ENCODE measurements at regions not wholly inside any gene's neighbourhood (a gene's known extent, or its start where the extent isn't known, plus 50 kb on each side); places are given as distances from the start of the nearest gene placed in this dataset.

DNA sequence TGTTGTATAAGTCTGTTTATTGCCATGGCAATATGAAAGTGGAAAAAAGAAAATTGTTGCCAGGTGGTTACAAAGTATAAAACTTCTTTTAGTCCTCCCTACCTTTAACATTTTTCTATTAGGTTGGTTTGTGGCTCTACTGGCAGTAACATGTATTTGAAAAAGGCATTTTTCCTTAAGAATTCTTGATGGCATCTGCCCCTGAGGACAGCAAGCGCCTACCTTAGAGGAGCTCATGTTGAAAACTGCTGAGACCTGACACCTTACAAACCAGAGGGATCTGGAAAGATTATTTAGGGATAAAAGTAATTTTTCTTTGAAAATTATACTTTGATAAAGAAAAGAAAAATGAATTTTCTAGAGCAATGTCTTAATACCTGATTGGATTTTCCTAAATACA lies 208.1 kb downstream of the CAVIN4 start:
- intact Hi-C loops (cut with DNase I), result no loop called here
- Histone ChIP-seq H3K9me3 (no peaks in the 10 kb centered on the region), H3K27me3 (no peaks in the 10 kb centered on the region), H3K27ac (no peak overlapping the region), H3K4me3 (no peak overlapping the region), H3K36me3 (no peaks in the 10 kb centered on the region), H3K4me1 (no peaks in the 10 kb centered on the region)
- DNase-seq (ENCODE audit: extremely low spot score in 2 of 2), result no peak
- TF ChIP-seq POLR2A (IDR thresholded peaks at IDR 0.05), result no peak
- TF ChIP-seq, protein P1, sequence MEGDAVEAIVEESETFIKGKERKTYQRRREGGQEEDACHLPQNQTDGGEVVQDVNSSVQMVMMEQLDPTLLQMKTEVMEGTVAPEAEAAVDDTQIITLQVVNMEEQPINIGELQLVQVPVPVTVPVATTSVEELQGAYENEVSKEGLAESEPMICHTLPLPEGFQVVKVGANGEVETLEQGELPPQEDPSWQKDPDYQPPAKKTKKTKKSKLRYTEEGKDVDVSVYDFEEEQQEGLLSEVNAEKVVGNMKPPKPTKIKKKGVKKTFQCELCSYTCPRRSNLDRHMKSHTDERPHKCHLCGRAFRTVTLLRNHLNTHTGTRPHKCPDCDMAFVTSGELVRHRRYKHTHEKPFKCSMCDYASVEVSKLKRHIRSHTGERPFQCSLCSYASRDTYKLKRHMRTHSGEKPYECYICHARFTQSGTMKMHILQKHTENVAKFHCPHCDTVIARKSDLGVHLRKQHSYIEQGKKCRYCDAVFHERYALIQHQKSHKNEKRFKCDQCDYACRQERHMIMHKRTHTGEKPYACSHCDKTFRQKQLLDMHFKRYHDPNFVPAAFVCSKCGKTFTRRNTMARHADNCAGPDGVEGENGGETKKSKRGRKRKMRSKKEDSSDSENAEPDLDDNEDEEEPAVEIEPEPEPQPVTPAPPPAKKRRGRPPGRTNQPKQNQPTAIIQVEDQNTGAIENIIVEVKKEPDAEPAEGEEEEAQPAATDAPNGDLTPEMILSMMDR (IDR thresholded peaks at IDR 0.05), result no peak
- no peak for TF ChIP-seq POLR2AphosphoS5 (IDR thresholded peaks at IDR 0.05; ENCODE audit: insufficient read depth in 1 of 2, low read depth in 1 of 2)

DNA sequence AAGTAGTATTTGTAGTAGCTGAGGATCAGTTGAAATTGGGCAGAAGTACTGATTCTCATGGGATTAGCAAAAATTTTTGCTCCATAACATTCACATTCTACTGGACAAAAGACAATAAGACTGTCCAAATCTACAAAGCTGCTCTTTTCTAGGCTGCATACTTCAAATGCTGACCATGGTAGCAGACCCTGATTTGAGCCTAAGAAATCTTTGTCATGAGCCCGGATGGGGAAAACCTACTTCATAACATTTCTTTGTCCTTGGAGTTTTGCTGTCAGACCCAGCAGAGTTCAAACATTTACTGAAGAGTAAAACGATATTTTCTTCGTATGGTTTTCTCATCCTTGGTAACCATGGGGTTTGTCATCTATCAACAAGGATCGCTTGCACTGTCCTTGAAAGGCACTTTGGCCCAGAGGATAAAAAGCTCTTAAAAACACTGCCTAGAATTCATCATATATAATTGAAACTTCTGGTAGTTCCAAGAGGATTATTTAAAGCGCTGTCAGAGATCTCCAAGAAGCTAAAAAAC lies 216.9 kb downstream of the CAVIN4 start:
- H3K36me3 ChIP-seq, result no peaks in the 10 kb centered on the region
- no peaks in the 10 kb centered on the region for H3K4me1 ChIP-seq
- intact Hi-C loops (cut with DNase I), result no loop called here
- no peaks in the 10 kb centered on the region for H3K27me3 ChIP-seq
- H3K9me3 ChIP-seq, result no peaks in the 10 kb centered on the region
- no peak for TF ChIP-seq POLR2AphosphoS5 (IDR thresholded peaks at IDR 0.05; ENCODE audit: insufficient read depth in 1 of 2, low read depth in 1 of 2)
- no peak for TF ChIP-seq POLR2A (IDR thresholded peaks at IDR 0.05)
- TF ChIP-seq, protein P1 (IDR thresholded peaks at IDR 0.05), result no peak
- no peak for DNase-seq (ENCODE audit: extremely low spot score in 2 of 2)
- H3K4me3 ChIP-seq, result no peak overlapping the region
- no peak overlapping the region for H3K27ac ChIP-seq

DNA sequence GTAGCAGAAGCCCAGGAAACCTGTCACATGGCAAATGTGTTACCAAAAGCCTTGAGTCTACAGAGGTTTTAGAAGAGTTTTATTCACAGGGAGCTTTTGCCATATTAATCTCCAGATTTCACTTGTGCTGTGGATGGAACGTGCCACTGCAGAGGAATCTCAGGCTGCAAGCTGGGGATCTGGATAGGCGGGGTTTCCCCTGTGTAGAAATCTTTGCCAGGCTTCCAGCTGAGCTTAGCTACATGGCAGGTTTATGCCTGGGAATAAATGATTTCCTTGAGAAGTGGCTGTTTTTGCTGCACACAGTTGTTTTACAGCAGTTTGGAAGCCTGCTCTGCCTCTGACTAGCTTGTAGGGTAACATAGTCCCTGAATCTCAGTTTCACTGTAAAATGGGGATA lies 224.6 kb upstream of the PLPPR1 start:
- no peak for DNase-seq (ENCODE audit: extremely low spot score in 2 of 2)
- no peaks in the 10 kb centered on the region for H3K27me3 ChIP-seq
- H3K4me3 ChIP-seq, result no peak overlapping the region
- no peaks in the 10 kb centered on the region for H3K36me3 ChIP-seq
- no peaks in the 10 kb centered on the region for H3K9me3 ChIP-seq
- TF ChIP-seq POLR2A (IDR thresholded peaks at IDR 0.05) (no peak), POLR2AphosphoS5 (IDR thresholded peaks at IDR 0.05; ENCODE audit: insufficient read depth in 1 of 2, low read depth in 1 of 2) (no peak)
- TF ChIP-seq, protein P1 (IDR thresholded peaks at IDR 0.05), result no peak
- H3K4me1 ChIP-seq, result no peaks in the 10 kb centered on the region
- H3K27ac ChIP-seq, result no peak overlapping the region
- intact Hi-C loops (cut with DNase I), result no loop called here

DNA sequence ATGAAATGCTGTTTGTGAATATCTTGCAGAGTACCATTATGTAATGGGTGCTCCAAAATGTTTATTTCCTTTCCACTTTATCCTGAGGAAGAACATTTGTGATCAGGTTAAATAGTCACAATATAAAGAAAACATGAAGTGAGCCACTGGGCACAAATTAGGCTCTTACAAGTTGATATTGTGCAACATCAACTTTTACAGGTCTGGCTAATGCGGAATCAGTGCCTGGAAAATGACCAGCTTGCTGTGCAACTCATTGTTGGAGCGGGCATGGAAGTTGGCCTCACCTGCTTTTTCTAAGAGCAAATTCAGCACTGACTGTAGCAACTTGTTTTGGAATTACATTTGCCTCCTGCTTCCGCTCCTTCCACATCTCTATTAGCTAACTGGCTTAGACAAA lies 216.9 kb upstream of the PLPPR1 start:
- DNase-seq (ENCODE audit: extremely low spot score in 2 of 2), result no peak
- TF ChIP-seq POLR2AphosphoS5 (IDR thresholded peaks at IDR 0.05; ENCODE audit: insufficient read depth in 1 of 2, low read depth in 1 of 2), result no peak
- Histone ChIP-seq H3K4me1 (no peaks in the 10 kb centered on the region), H3K36me3 (no peaks in the 10 kb centered on the region), H3K27me3 (no peaks in the 10 kb centered on the region), H3K27ac (no peak overlapping the region), H3K4me3 (no peak overlapping the region), H3K9me3 (no peaks in the 10 kb centered on the region)
- intact Hi-C loops (cut with DNase I), result no loop called here

DNA sequence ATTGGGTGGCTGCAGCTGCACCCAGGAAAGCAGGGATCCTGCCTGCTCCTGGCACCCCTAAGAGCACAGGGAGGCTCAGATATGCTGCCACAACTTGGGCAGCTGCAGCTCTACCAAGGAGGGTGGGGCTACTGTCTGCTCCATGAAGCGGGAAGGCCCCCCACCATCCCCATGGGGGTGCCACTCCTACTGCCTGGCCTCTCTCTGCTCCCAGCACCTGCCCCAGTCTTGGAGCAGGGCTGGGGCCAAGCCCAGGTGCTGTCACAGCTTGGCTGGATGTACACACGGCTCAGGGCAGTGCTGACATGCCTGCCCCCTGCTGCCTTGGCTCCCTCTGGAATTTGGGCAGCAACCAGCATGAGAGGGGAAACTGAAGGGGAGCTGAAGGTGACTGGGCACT lies 214.7 kb upstream of the PLPPR1 start:
- no peak for DNase-seq (ENCODE audit: extremely low spot score in 2 of 2)
- Histone ChIP-seq H3K27me3 (no peaks in the 10 kb centered on the region), H3K9me3 (no peaks in the 10 kb centered on the region), H3K4me1 (no peaks in the 10 kb centered on the region), H3K36me3 (no peaks in the 10 kb centered on the region), H3K27ac (no peak overlapping the region), H3K4me3 (no peak overlapping the region)
- intact Hi-C loops (cut with DNase I), result no loop called here
- TF ChIP-seq POLR2AphosphoS5 (IDR thresholded peaks at IDR 0.05; ENCODE audit: insufficient read depth in 1 of 2, low read depth in 1 of 2) (no peak), POLR2A (IDR thresholded peaks at IDR 0.05) (no peak)
- TF ChIP-seq, protein P1 (IDR thresholded peaks at IDR 0.05), result no peak
